HG03280 (cell line): ENCODE measurements at regions not wholly inside any gene's neighbourhood (a gene's known extent, or its start where the extent isn't known, plus 50 kb on each side); places are given as distances from the start of the nearest gene placed in this dataset.

Source experiments
- ATAC-seq: cut with Tn5 transposase; IDR thresholded peaks from one replicate; pipeline ENCODE4 v1.9.1; 2021; ENCODE audit warnings: mild to moderate bottlenecking, moderate library complexity; ENCODE audit not compliant: unreplicated experiment

DNA sequence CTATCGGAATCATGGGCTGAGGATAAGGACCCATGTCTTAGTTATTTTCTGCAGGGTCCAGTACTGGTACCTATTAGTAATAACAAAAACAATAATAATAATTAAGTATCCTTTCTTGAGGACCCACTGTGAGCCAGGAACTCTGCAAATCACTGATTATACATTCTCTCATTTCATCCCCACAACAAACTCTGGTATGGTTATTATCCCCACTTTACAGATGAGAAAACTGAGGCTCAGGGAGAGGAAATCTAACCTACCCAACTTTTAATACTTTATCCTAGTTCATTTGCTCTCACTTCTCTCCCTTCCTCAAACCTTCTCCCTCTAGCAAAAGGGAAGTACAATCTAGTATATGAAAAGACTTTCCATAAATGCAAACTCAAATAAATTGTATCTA, 528.4 kb upstream of the PROK2 start:
- no peak for ATAC-seq

DNA sequence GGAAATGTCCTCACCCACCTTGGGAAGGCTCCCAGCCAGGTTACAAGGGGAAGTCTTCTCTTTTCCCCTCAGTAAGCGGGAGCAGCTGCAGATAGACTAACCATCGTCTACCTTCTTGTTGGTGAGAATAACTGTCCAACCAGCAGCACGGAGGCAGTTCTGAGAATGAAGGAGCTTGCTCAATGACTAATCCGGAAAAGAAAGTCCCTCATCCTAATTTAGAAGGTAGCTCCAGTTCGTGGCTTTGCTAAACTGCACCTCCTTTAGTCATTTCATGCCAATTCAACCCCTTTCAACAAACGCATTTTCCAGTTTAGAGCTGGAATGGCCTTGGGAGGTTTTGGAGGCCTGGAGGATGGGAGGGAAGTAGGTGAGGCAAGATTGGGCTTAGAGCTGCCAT, 527.4 kb upstream of the PROK2 start:
- ATAC-seq: peak; percentile 25

DNA sequence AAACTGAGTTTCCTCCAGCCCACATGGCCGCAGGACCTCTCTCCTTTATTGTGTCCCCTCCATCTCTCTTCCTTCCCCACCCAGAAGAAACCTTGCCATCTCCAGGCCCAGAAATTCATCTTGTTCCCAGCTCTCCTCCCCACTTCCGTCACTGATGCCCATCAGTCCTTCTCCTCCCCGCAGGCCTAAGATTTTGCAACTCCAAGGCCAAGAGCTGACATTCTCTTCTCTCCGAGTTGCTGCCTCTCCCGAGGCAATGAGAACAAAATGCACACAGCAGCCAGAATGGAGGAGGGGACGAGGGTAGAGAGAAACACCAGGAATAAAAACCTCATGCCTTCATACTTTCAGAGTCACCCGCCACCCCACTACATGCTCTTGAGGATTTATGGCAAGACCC, 526.5 kb upstream of the PROK2 start:
- ATAC-seq: no peak

DNA sequence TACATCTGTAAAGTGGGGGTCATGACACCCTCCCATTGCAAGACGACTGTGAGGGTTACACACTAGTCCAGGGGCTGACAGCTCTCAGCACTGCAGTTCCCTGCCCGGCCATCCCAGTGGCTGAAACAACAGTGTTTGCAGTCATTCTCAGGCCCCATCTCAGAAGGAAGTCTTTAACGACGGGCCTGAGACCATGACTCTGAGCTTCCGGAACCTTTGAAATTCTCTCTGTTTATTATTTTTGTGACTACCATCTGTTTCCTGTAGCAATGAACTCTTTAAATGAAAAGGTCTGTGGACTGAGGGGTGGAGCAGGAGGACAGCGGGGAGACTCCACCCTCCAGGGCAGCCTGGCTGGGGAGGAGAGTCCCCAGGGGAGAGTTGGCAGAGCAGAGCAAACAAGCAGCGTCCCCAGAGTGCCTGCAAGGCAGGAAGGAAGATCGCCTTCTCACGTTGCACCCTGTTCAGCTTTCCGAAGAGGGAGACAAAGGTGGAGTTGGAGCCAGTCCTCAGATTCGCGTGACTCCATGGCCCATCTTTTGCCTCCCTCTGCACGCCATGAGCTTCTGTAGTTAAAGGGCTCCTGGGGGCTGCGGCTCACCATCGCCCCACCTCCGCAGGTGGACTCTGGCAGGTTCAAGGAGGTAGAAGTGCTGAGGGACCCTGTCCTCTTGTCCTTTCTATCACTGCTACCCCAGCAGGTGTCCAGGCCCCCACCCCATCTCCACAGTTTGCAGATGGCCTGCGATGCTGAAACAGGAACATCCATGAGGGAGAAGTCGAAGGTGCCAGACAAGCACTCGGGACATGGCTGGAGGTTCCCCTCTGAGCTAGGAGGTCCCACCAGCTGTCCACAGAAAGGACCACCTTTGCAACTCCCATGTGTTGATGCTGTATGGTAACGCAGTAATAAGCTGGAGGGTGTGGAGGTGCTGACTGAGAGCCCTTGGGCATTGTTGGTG, 525.8 kb upstream of the PROK2 start:
- peak; percentile 87 for ATAC-seq

DNA sequence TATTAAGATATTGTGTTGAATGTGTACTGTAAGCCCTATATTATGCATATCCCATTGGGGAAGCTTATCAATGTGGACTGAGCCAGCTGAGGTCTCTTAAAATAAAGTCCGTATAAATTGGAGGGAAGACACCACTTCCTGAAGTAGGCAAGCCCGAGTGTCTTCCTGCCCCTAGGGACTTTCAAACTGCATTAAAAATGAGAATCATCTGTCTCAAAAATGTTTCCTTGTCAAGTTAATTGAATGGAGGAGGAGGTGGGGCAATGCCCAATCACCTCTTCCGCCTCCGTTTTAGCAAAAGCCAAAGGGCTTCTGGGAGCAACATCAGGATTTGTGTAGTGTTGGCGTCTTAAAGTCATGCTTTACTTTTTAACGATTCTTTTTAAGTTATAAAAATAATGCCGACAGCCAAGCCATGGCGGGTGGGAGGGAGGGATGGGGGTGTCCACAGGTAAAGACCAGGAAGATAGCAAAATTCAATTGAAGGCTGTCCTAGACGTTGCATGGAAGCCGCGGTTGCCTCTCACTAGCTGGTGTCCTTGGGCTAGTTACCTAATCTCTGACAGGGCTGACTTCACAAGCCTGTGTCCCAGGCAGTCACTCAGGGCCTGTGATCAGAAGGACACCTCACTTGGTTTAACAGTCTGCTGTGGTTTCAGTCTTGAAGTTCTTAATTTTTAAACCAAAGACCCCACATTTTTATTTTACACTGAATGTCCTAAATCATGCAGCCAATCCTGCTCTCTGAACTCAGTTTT, 524.9 kb upstream of the PROK2 start:
- no peak for ATAC-seq

DNA sequence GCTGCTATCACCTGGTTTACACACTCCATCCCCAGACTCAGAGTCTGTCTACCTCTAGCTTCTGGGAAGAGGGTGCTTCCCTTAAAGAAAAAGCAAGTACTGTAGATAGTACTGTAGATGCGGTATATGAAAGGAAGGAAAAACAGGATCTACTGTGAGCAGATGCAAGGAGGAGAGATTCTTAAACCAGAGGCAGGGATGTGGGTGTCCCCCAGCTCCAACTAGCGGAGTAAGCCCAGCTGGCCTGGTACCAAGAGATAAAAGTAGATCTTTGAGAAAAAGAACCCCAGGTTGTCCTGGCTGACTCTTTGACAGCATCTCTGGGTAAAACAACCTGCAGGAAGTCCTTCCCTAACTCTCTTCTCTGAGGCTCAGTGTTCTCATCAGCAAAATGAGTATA, 523.7 kb upstream of the PROK2 start:
- no peak for ATAC-seq

DNA sequence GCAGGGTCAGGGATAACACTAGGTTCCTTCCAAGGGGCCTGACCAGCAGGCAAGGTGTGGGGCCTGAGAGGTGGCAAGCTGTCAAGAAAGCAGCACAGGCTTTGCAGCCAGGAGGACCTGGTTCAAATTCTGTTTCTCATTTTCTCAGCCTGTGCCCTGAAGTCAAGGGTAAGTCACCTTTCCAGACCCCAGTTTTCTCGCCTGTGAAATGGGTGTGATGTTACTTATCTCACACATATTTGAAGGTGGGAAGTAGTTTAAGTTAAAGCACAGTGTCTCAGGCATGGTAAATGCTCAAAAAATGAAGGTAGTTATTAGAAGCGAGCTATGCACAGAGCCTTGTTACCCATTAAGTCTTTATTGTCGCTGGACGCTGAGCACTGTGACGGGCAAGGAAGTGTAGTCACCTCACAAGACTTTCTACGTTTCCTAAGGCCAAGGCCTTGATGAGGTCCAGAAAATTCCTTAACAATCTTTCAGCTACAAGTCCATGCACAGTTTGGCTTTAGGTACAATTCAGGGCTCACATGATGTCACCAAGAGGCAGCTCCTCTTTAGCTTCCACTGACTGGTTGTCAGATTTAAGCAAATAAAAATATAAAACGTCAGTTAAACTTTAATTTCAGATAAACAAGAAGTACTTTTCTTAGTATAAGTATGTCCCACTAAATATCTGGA, 522.6 kb upstream of the PROK2 start:
- ATAC-seq: no peak

DNA sequence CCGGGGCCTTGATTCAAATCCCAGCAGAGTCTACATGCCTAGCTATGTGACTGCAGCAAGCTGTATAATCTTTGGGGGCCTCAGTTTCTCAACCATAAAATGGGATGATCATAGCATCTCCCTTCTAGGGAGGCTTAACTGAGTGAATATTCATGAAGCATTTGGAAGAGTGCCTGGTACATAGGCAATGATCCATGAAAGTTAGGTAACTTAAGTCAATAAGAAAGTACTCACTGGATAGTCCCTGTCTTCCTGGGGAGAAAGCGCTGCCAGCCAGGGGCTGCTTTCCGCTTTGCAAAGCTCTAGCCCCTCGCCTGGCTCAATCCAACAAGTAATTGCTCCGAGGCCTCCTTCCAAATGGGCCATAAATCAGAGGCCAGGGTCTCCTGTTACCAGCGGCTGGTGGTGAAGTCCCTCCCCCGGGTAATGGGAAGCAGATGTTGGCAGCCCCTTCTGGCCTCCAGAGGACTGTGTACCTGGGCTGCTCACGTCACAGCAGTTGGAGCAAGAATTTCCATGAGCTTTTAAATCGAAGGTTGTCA, 521.9 kb upstream of the PROK2 start:
- no peak for ATAC-seq

DNA sequence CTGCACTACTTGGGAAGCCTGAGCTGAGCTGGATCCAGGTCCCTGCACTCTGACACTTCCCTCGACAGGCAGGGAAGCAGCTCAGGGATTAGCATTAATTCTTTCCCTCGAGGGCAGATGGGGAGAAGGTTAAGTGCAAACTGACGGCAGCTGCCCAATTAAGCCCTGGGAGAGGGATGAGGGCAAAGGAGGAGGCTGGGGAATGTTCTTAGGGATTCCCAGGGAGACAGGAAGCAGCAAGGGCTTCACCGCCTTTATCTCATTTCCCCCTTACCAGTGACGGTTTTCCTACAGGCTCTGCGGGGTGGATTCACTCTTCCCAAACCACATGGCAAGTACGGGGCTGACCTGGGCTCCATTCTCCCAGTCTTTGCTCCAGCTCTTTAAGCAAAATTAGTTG, 519.0 kb upstream of the PROK2 start:
- no peak for ATAC-seq

DNA sequence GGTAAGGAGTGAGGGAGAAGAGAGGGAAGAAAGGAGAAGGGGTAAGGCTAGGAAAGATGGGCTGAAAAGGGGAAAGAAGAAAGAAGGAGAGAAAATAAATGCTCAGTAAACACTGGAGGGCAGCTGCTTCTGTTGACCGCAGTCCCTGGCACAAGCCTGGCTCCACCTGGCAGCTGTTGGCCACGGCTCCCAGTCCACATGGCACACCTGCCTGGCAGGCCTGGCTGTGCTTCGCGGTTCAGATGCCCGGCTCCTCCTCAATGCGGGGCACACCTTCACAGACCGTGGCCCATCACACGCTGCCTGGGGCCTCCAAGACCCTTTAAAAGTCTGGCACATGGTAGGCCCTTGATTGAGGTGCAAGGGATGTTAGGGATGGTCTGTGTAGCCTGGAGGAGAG, 516.8 kb upstream of the PROK2 start:
- no peak for ATAC-seq

DNA sequence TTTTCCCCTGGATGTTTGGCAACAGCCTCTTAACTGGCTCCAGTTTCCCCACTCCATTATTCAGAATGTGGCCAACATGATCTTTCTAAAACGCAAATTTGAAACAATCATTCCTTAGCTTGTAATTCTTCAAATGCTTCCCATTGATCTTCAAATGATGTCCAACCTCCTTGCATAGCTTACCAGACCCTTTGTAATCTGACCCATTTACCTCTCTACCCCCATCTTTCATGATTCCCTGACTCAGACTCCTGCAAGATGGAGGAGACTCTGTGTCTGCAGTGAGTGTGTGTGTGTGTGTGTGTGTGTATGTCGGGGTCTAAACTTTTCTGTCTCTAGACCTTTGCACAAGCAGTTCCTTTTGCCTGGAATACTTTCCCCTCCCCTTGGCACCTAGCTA, 515.7 kb upstream of the PROK2 start:
- ATAC-seq: no peak

DNA sequence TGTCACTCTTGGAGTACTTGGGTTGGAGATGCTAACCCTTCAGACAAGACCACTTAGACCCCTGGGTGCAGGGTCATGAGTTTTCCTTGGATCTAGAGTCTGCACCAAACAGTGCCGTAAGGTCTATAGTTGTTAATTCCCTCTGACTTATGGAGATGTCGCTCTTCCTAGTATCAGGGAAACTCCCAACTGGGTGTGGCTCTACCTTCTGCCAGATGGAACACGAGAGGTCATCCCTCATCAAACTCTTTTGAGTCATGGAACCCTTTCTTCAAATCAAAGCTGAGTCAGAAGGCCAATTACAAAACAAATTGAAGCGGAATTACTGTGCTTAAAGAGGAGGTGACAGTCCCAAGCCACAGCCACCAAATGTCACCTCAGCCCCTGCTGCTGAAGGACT, 514.9 kb upstream of the PROK2 start:
- ATAC-seq: no peak

DNA sequence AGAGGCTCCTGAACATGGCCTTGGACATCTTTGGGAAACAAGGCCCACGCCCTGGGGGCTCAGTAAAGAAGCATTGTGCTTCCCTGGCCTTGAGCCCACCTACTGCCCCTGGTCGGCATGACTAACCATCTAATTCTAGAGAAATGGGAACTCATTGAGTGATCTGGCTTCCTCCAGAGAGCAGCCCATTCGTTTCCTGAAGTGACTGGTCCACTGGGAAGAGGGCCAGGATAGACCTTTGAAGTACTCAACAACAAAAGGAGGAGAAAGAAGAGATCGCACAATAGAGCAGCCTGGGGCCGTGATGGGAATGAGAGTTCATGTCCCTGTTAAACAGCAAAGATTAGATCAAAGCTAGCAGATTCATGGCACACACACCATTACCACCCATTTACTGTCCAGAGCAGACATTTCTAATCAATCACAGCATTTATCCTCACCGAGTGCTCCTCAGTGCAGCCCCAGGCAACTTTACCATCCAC, 514.4 kb upstream of the PROK2 start:
- ATAC-seq: no peak

DNA sequence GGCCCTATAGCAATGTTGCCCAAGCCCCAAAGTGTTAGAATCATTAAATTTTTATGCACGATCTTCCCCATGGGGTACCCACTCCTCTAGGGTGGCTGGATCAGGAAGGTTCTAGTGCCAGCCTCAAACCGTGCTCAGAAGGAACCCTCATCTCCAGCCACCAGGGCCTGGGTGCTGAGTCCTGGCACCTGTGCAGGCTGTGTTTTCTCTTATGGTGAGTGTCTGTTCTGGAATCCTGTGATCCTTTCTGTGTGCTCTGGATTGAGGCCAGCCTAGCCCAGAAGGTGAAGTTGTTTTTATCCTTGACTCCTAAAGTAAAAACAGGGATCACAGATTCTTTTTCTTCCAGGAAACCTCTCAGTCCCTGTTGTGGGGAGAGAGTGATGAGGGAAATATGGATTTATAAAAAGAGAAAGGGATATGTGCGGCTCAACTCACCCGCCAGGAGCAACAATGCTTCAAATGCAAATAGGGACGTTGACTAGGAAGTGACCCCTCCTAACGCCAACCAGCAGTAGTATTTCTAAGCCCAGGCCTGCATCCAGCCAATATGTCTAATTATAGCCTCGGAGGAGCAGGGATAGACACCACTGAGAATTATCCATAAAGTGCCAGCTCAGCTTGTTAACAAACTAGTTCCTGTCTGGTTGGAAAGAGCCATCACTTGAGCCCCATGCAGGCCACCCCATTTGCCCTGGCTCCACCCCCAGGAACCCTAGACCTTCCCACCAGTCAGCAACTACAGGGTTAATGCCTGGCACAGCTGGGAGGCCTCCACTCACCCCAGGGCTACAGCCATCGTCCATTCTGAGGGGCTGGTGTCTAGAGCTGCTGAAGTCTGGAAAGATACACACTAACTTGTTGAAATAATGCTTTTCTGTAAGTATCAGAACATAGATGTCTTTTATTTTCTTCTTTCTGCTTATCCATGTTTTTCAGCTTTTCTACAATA, 513.5 kb upstream of the PROK2 start:
- no peak for ATAC-seq

DNA sequence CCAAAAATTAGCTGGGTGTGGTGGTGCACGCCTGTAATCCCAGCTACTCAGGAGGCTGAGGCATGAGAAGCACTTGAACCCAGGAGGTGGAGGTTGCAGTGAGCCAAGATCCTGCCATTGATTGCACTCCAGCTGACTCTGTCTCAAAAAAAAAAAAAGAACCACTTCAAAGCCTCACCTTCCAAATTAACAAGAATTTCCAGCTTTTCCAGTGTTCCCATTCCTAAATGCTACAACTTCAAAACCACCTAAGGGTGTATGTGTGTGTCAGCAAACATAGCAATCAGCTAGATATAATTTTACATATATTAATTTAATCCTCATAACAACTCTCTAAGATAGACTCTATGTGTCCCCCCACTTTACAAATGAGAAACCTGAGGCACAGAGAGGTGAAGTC, 512.5 kb upstream of the PROK2 start:
- no peak for ATAC-seq

DNA sequence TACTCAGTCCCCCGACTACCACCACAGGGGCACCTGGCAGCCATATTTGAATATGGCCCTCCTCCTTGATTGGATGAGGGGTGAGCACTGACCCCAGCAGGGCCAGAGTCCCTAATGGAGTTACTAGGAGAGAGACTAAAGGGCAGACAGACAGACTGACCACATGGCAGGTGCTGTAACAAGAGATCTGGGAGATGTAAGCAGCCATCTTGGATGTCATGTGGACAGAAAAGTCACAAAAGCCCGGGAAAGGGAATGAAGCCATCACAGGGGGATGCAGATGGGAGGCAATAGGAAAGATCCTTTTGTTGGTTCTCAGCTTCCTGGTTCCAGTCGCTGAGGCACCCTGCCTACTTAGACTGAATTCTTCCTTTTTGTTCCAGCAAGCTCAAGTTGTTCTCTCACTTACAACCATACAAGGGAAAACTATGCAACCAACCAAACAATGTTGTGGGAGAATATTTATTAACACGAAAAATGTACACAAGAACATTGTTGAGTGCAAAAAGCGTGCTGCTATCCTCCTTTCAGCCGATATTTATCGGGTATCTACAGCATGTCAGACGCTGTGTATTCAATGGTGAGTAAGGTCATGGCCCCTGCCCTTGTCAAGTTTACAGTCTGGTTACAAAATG, 511.6 kb upstream of the PROK2 start:
- no peak for ATAC-seq

DNA sequence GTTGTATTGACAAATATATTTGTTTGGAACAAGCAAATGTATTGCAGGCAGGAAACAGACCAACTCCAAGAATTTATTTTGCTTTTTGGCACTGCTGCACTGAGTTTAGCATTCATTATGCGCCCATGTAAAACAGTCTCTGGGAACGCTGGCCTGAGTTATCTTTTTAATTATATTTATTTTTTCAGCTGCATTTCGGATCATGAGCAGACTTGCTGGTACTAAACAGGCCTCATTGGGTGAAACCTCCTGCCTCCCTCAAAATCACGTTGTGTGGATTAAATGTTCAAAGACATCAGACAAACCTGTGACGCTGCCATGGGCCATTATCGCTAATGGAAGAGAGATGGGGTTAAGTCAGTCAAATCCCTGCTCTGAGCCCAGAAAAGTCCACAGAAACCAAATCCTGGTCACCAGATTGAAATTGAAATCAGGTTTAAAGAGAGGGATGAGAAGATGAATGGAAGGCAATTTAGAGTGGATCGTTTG, 511.1 kb upstream of the PROK2 start:
- ATAC-seq: no peak

DNA sequence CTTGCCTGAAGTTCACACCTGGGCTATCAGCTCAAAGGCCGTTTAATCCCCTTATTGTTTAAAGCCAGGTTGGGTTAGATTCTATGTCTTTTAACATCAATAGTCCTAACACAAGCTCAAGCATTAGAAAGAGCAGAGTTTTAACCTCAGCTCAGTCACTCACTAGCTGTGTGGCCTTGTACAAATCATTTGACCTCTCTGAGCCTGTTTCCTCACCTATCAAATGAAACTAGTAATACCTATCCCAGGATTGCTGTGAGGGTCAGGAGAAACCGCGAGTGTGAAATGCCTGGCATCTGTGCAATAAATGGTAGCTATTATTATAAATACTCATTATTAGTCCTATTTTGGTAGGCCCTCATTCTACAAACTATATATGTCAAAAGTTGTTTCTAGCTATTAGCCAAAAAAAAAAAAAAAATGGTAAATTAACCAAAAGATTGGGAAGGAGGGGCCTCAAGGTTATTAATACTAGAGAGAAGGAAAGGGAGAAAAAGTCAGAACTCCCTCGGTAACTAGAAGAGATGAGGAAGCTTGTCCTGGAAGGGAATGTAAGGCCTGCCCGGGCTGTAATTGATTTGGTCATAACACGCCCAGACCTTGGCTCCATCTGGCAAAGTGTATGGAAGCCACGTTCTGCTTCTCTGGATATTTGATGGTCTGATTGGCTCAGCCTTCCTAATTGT, 510.5 kb upstream of the PROK2 start:
- no peak for ATAC-seq
